Right lobe of liver (tissue), 6 donors: ENCODE measurements at regions not wholly inside any gene's neighbourhood (a gene's known extent, or its start where the extent isn't known, plus 50 kb on each side); places are given as distances from the start of the nearest gene placed in this dataset.

Experiments used
- ATAC-seq, 4 donors: fragments of 200-7000 bp; cut with Tn5 transposase; one replicate each; pipeline ENCODE4 v1.9.1; 2020; ENCODE audit warnings: mild to moderate bottlenecking in 4 of 4, moderate library complexity in 4 of 4
- DNase-seq, 3 donors: peaks; one replicate each; pipeline ENCODE4 v3.0.0-alpha.2; 2020
- H3K27ac ChIP-seq, 3 donors: fragments of 200-600 bp; one replicate each; pipeline ENCODE4 v1.8.0; 2022
- H3K27me3 ChIP-seq, 2 donors: fragments of 200-600 bp; one replicate each; pipeline ENCODE4 v1.8.0; 2022
- H3K36me3 ChIP-seq, 4 donors: fragments of 200-600 bp; sonication (generic) in 1 of 4; one replicate each; pipeline versions ENCODE4 v1.5.1 to v1.8.0; 2017 to 2022; ENCODE audit warnings: control low read depth in 1 of 4
- H3K4me1 ChIP-seq, 4 donors: fragments of 200-600 bp; sonication (generic) in 1 of 4; one replicate each; pipeline versions ENCODE4 v1.5.1 to v1.8.0; 2017 to 2022; ENCODE audit warnings: control low read depth in 1 of 4
- H3K4me3 ChIP-seq, 3 donors: fragments of 200-600 bp; one replicate each; pipeline ENCODE4 v1.8.0; 2022
- H3K9me3 ChIP-seq, 4 donors: fragments of 200-600 bp; sonication (generic) in 1 of 4; one replicate each; pipeline versions ENCODE4 v1.5.1 to v1.8.0; 2017 to 2022; ENCODE audit warnings: control low read depth in 1 of 4
- CTCF ChIP-seq, 4 donors: fragments of 200-600 bp in 3 of 4; fragments of 450-650 bp in 1 of 4; IDR thresholded peaks; one replicate each; pipeline versions ENCODE4 v1.5.1 to v1.8.0; 2016 to 2022; ENCODE audit warnings: antibody characterized with exemption in 4 of 4, mild to moderate bottlenecking in 2 of 4
- POLR2A ChIP-seq: fragments of 450-650 bp; IDR thresholded peaks from one replicate; pipeline ENCODE4 v1.6.1; 2017; ENCODE audit warnings: antibody characterized with exemption, mild to moderate bottlenecking
- WGBS: methylation state at CpG from one replicate; pipeline ENCODE4 v1.1.6; 2018; ENCODE audit warnings: low coverage, low lambda C conversion rate; ENCODE audit not compliant: insufficient coverage; ENCODE audit errors: missing lambda C conversion rate; 5-methylcytosine and 5-hydroxymethylcytosine counted together
- intact Hi-C, 2 donors: fragments of 100-400 bp; cut with DNase I; formaldehyde crosslinking; loops; one replicate each; pipeline versions ENCODE4 v1.11.2 to v1.14.1; 2022
- donor health status: DM: no; HTN: yes; CAD: no.
- donor health status: DM: no; HTN: no; CAD: no.
- donor health status: DM: no; HTN: no; CAD: no.
- donor health status: DM: no; HTN: yes; CAD: no.
- donor health status: DM: no; HTN: yes; CAD: no.

GRCh38 chr4:71283642-71284257 lies 55.1 kb upstream of the SLC4A4 start:
- Histone ChIP-seq H3K27me3 (no peaks in the 10 kb centered on the region), H3K27ac (no peak overlapping the region), H3K4me3 (no peak overlapping the region), H3K4me1 (peaks cover 0 to 3% (median under 1%) of the 10 kb centered on the region in 4 donors), H3K36me3 (no peaks in the 10 kb centered on the region), H3K9me3 (no peaks in the 10 kb centered on the region)
- TF ChIP-seq CTCF (IDR thresholded peaks at IDR 0.05) (no peak), POLR2A (no peak)
- no peak for ATAC-seq
- WGBS, result 78% methylated on average over 2 of the region's 2 CpGs
- DNase-seq, result no peak
- intact Hi-C loops, result no loop called here

GRCh38 chr4:71287305-71287704 lies 51.5 kb upstream of the SLC4A4 start:
- ATAC-seq (no peak), DNase-seq (no peak)
- Histone ChIP-seq H3K27ac (no peak overlapping the region), H3K27me3 (no peaks in the 10 kb centered on the region), H3K9me3 (no peaks in the 10 kb centered on the region), H3K4me3 (no peak overlapping the region), H3K4me1 (peaks cover 0 to 9% (median 3%) of the 10 kb centered on the region in 4 donors), H3K36me3 (no peaks in the 10 kb centered on the region)
- WGBS, result 88% methylated on average over 2 of the region's 2 CpGs
- no peak for TF ChIP-seq POLR2A
- no peak for TF ChIP-seq CTCF (IDR thresholded peaks at IDR 0.05)
- intact Hi-C loops, result no loop called here

GRCh38 chr4:71288875-71289274 lies 49.9 kb upstream of the SLC4A4 start:
- Histone ChIP-seq H3K36me3 (no peaks in the 10 kb centered on the region), H3K27ac (no peak overlapping the region), H3K4me3 (no peak overlapping the region), H3K9me3 (no peaks in the 10 kb centered on the region), H3K27me3 (no peaks in the 10 kb centered on the region), H3K4me1 (peaks cover 0 to 9% (median 3%) of the 10 kb centered on the region in 4 donors)
- intact Hi-C loops, result no loop called here
- DNase-seq (no peak), ATAC-seq (peak; percentile 70 to 73 (median 70))
- peak in 1 of 4 donors; percentile 7 for TF ChIP-seq CTCF (IDR thresholded peaks at IDR 0.05)
- TF ChIP-seq POLR2A, result no peak
